ENCODE measurements at regions not wholly inside any gene's neighbourhood (a gene's known extent, or its start where the extent isn't known, plus 50 kb on each side); places are given as distances from the start of the nearest gene placed in this dataset.

DNA sequence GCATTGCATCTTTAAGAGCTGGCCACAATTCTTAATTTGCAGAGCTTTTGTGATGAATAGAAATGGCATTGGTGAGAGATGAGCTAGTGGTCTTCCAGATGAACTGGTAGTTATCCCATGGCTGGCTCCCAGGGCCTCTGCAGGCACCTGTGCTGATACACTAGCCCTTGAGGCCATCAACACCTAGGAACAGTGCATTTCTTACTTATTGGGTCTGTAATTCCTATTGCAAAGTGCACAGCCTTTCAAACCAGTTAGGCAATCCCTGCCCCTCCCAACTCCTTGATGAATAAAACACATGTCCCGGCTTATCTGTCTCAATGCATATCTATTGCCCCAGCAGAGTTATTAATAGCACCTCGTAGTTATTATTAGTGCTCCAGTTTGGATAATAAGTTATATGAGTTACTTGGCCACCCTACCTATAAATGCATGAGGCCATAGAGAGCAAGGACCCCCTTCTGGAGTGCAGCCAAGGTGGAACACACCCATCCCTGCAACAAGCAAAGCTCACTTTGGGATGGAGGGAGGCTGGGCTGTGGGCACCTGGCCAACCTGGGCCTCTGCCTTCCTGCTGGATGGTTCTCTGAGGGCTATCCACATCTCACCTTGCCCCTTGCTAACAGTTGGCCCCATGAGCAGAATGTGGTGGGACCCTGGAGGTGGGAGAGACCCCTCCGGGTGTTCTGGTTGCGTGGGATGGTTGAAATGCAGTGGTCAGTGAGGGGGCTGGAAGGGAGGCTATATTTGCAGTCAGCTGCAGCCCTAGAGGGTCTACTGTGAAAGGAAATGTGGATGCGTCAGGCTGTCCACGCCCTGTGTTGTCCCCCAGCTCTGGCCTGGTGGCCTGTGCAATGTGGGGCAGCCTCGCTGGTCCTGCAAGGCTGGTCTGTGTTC is 455.9 kb upstream of the HS6ST1 start:
- TF ChIP-seq, protein P1, sequence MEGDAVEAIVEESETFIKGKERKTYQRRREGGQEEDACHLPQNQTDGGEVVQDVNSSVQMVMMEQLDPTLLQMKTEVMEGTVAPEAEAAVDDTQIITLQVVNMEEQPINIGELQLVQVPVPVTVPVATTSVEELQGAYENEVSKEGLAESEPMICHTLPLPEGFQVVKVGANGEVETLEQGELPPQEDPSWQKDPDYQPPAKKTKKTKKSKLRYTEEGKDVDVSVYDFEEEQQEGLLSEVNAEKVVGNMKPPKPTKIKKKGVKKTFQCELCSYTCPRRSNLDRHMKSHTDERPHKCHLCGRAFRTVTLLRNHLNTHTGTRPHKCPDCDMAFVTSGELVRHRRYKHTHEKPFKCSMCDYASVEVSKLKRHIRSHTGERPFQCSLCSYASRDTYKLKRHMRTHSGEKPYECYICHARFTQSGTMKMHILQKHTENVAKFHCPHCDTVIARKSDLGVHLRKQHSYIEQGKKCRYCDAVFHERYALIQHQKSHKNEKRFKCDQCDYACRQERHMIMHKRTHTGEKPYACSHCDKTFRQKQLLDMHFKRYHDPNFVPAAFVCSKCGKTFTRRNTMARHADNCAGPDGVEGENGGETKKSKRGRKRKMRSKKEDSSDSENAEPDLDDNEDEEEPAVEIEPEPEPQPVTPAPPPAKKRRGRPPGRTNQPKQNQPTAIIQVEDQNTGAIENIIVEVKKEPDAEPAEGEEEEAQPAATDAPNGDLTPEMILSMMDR (IDR thresholded peaks at IDR 0.05 in 4 of 5, conservative IDR thresholded peaks at IDR 0.05 in 1 of 5): no peak
- TF ChIP-seq POLR2A (IDR thresholded peaks at IDR 0.05): no peak
